Ovary (tissue), 7 donors: ENCODE measurements at regions not wholly inside any gene's neighbourhood (a gene's known extent, or its start where the extent isn't known, plus 50 kb on each side); places are given as distances from the start of the nearest gene placed in this dataset.
"Not testable (repeated sequence)": the region's sequence is repeated elsewhere in the genome, so short reads cannot be mapped to it uniquely, and the experiment has no call there.

Experiments used
- DNase-seq, 5 donors: peaks; one replicate each; pipeline ENCODE4 v3.0.0-alpha.2; 2019 to 2020
- H3K27ac ChIP-seq, 2 donors: fragments of 200-600 bp; one replicate each; pipeline versions ENCODE4 v1.5.1 to v1.8.0; 2019 to 2022
- H3K27me3 ChIP-seq: fragments of 200-600 bp; one replicate; pipeline ENCODE4 v1.8.0; 2022
- H3K36me3 ChIP-seq: fragments of 200-600 bp; sonication (generic); one replicate; pipeline ENCODE4 v1.5.1; 2019
- H3K4me1 ChIP-seq: one replicate; pipeline ENCODE4 v1.8.1; 2013; ENCODE audit warnings: mild to moderate bottlenecking, moderate library complexity; ENCODE audit not compliant: insufficient read depth
- H3K4me3 ChIP-seq: fragments of 200-600 bp; sonication (generic); one replicate; pipeline ENCODE4 v1.5.1; 2017
- H3K9me3 ChIP-seq, 2 donors: fragments of 200-600 bp in 1 of 2; sonication (generic) in 1 of 2; one replicate each; pipeline versions ENCODE4 v1.5.1 to v1.8.1; 2013 to 2019; ENCODE audit warnings: mild to moderate bottlenecking in 1 of 2, moderate library complexity in 1 of 2
- CTCF ChIP-seq, 3 donors: fragments of 450-650 bp in 2 of 3; fragments of 200-600 bp in 1 of 3; IDR thresholded peaks; one replicate each; pipeline versions ENCODE4 v1.5.1 to v1.8.0; 2016 to 2022; ENCODE audit warnings: antibody characterized with exemption in 3 of 3, mild to moderate bottlenecking in 1 of 3
- EP300 ChIP-seq: sonication (generic); formaldehyde crosslinking; IDR thresholded peaks from one replicate; pipeline ENCODE4 v1.6.1; 2017; ENCODE audit warnings: antibody characterized with exemption
- POLR2A ChIP-seq: fragments of 450-650 bp; IDR thresholded peaks from one replicate; pipeline ENCODE4 v1.6.1; 2017; ENCODE audit warnings: antibody characterized with exemption, mild to moderate bottlenecking, moderate library complexity
- WGBS, 3 donors: extraction: QIAGEN DNeasy Blood & Tissue Kit in 1 of 3; methylation state at CpG; one replicate each; pipeline versions ENCODE4 v1.1.5 to v1.1.7; 2013 to 2017; 5-methylcytosine and 5-hydroxymethylcytosine counted together
- intact Hi-C, 4 donors: fragments of 100-400 bp; cut with DNase I; formaldehyde crosslinking; loops; one replicate each; pipeline versions ENCODE4 v1.11.0 to v1.15.1; 2022 to 2023
- donor health status: DM: no; HTN: no; CAD: no; lungs with moderate emphysema.
- donor health status: DM: no; HTN: no; CAD: no.
- donor health status: Bipolar disorder and iron deficiency.
- donor health status: DM: no; HTN: no; CAD: no.
- donor health status: DM: yes; HTN: yes; CAD: no.

GRCh38 chr19:34575206-34575605, 93.6 kb downstream of the WTIP start:
- H3K4me3 ChIP-seq, result no peak overlapping the region
- intact Hi-C loops, result loop anchor here in 1 of 4 donors (5.0 kb wide), 1 partner anchor 1617 kb away; no protein-coding TSS in a partner anchor
- no peaks in the 10 kb centered on the region for H3K36me3 ChIP-seq
- DNase-seq, result peak in 1 of 5 donors; percentile 5
- H3K27ac ChIP-seq, result no peak overlapping the region
- TF ChIP-seq CTCF (IDR thresholded peaks at IDR 0.05) (no peak), POLR2A (no peak), EP300 (no peak)
- H3K4me1 ChIP-seq, result no peaks in the 10 kb centered on the region
- H3K9me3 ChIP-seq, result no peaks in the 10 kb centered on the region
- H3K27me3 ChIP-seq, result no peaks in the 10 kb centered on the region
- WGBS, 3 donors, result 86 to 90% (median 88%) methylated on average over 20 of the region's 20 CpGs

GRCh38 chr19:34574704-34575103, 93.1 kb downstream of the WTIP start:
- no peaks in the 10 kb centered on the region for H3K36me3 ChIP-seq
- H3K27me3 ChIP-seq, result no peaks in the 10 kb centered on the region
- no peak overlapping the region for H3K27ac ChIP-seq
- TF ChIP-seq EP300, result no peak
- TF ChIP-seq CTCF (IDR thresholded peaks at IDR 0.05), result no peak
- TF ChIP-seq POLR2A, result no peak
- H3K4me1 ChIP-seq, result no peaks in the 10 kb centered on the region
- WGBS, 3 donors, result 76 to 81% (median 80%) methylated on average over 3 of the region's 3 CpGs
- no peak overlapping the region for H3K4me3 ChIP-seq
- intact Hi-C loops, result loop anchor here in 1 of 4 donors (5.0 kb wide), 1 partner anchor 1618 kb away; no protein-coding TSS in a partner anchor
- DNase-seq, result no peak
- no peaks in the 10 kb centered on the region for H3K9me3 ChIP-seq

- WGBS, 3 donors, result 71 to 76% (median 75%) methylated on average over 13 to 14 of the region's 14 CpGs
- Histone ChIP-seq H3K27me3 (no peaks in the 10 kb centered on the region), H3K9me3 (peaks cover 0 to 1% of the 10 kb centered on the region in 2 donors), H3K36me3 (no peaks in the 10 kb centered on the region), H3K27ac (no peak overlapping the region), H3K4me3 (no peak overlapping the region), H3K4me1 (no peaks in the 10 kb centered on the region)
- intact Hi-C loops, result no loop called here
- DNase-seq, result no peak
- TF ChIP-seq POLR2A, result no peak
- no peak for TF ChIP-seq EP300
- TF ChIP-seq CTCF (IDR thresholded peaks at IDR 0.05), result no peak
Observed at GRCh38 chr19:34573226-34573864, 91.8 kb downstream of the WTIP start.

- H3K4me1 ChIP-seq, H3K27ac ChIP-seq, H3K4me3 ChIP-seq, DNase-seq, intact Hi-C loops, H3K9me3 ChIP-seq, H3K36me3 ChIP-seq, H3K27me3 ChIP-seq: not testable (repeated sequence)
- WGBS, 3 donors, result 87 to 90% (median 88%) methylated on average over 6 of the region's 6 CpGs
Observed at GRCh38 chr19:34570140-34570539, 88.6 kb downstream of the WTIP start.

- intact Hi-C loops, DNase-seq: not testable (repeated sequence)
- 81 to 89% (median 88%) methylated on average over 3 of the region's 3 CpGs for WGBS, 3 donors
Observed at GRCh38 chr19:34562344-34562743, 80.8 kb downstream of the WTIP start.

More at GRCh38 chr19:34562344-34562743, 80.8 kb downstream of the WTIP start:
- not testable (repeated sequence) for H3K36me3 ChIP-seq, H3K27ac ChIP-seq, H3K4me3 ChIP-seq, H3K27me3 ChIP-seq, H3K4me1 ChIP-seq, H3K9me3 ChIP-seq
